ENCODE measurements at regions not wholly inside any gene's neighbourhood (a gene's known extent, or its start where the extent isn't known, plus 50 kb on each side); places are given as distances from the start of the nearest gene placed in this dataset.

DNA sequence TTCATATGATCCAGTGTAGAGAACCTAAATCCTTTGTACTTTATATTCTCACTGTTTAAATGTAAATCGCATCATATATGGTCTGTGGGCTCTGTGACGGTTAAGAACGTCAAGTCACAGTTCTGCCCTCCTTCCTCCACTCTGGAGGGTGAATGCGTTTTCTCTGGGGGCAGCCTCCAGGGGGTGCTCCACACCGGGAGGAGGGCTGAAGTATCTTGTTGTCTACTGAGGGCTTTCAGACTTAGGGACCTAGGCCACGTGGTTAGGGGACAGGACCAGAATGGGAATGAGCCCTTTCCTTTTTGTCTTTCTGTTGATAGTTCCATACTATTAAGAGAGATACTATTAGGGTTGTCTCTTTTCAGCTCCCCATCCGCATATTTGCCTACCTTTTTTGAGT, 504.9 kb downstream of the FGF9 start:
- TF ChIP-seq, protein P1, sequence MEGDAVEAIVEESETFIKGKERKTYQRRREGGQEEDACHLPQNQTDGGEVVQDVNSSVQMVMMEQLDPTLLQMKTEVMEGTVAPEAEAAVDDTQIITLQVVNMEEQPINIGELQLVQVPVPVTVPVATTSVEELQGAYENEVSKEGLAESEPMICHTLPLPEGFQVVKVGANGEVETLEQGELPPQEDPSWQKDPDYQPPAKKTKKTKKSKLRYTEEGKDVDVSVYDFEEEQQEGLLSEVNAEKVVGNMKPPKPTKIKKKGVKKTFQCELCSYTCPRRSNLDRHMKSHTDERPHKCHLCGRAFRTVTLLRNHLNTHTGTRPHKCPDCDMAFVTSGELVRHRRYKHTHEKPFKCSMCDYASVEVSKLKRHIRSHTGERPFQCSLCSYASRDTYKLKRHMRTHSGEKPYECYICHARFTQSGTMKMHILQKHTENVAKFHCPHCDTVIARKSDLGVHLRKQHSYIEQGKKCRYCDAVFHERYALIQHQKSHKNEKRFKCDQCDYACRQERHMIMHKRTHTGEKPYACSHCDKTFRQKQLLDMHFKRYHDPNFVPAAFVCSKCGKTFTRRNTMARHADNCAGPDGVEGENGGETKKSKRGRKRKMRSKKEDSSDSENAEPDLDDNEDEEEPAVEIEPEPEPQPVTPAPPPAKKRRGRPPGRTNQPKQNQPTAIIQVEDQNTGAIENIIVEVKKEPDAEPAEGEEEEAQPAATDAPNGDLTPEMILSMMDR (IDR thresholded peaks at IDR 0.05; ENCODE audit: low read length), result no peak
- no peak for TF ChIP-seq EZH2 (IDR thresholded peaks at IDR 0.05; ENCODE audit: borderline replicate concordance, low read length)
